ENCODE measurements at regions not wholly inside any gene's neighbourhood (a gene's known extent, or its start where the extent isn't known, plus 50 kb on each side); places are given as distances from the start of the nearest gene placed in this dataset.

DNA sequence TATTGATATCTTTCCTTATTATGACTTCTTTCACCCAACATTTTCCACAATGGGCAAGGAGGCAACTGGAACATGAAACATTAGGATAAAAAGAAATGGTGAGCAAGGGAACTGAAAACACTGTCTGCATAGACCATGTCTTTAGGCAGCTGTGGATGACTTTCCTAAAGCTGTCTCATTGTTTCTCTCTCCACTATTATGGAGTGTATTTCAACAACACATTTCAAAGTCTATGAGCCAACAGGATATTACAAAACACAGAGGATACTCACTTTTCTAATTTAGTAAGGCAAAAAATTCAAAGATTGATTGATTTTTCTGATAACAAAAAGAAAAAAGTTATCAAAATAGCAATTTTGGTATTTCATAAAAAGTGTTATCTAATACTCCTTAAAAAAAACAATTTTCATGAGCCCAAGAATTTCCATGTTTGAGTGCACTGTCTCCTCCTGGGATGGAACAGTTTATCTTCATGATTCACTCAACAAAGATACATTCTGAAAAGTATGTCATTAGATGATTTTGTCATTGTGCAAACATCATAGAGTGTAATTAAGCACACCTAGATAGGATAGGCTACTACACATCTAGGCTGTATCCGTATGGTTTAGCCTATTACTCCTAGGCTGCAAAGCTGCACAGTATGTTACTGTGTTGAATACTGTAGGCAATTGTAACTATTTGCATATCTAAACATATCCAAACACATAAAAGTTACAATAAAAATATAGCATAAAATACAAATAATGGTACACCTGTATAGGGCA lies 1568.4 kb downstream of the SLITRK5 start:
- H3K4me3 ChIP-seq = no peak overlapping the region
- H2AFZ ChIP-seq (ENCODE audit: low read depth, low read length) = no peak overlapping the region
- ChIA-PET CTCF (ENCODE audit: low intra/inter-chr PET ratio) (no interaction called here), POLR2A (no interaction called here)
- no peak for DNase-seq (ENCODE audit: extremely low read depth in 1 of 4, low spot score in 3 of 4)
- intact Hi-C loops (cut with micrococcal nuclease) = no loop called here
- H3K36me3 ChIP-seq (ENCODE audit: control insufficient read depth, insufficient read depth, low read length) = no peaks in the 10 kb centered on the region
- WGBS (ENCODE audit: insufficient coverage, low coverage, missing lambda C conversion rate) = 0% methylated on average over 1 of the region's 1 CpG
- no TSS peak for BruUV-seq (replicated peaks)
- ATAC-seq = no peak
- H3K27ac ChIP-seq (ENCODE audit: extremely low read depth, low read depth, low read length) = no peak overlapping the region
- H4K20me1 ChIP-seq (replicated peaks; ENCODE audit: control insufficient read depth, insufficient read depth, low read length) = no peaks in the 10 kb centered on the region
- no peaks in the 10 kb centered on the region for H3K4me1 ChIP-seq (replicated peaks in 1 of 2; ENCODE audit: control insufficient read depth in 2 of 2, insufficient read depth in 2 of 2, low read length in 2 of 2)
- H3K27me3 ChIP-seq (ENCODE audit: control insufficient read depth in 2 of 2, insufficient read depth in 2 of 2, low read length in 2 of 2) = no peaks in the 10 kb centered on the region
- H3K9ac ChIP-seq (ENCODE audit: insufficient read depth in 1 of 2, low read depth in 2 of 2, low read length in 2 of 2) = no peak overlapping the region
- H3K79me2 ChIP-seq (ENCODE audit: control insufficient read depth, insufficient read depth, low read length) = no peaks in the 10 kb centered on the region
- no peak overlapping the region for H3K4me2 ChIP-seq (ENCODE audit: insufficient read depth, low read length)
- H3K9me1 ChIP-seq (ENCODE audit: control insufficient read depth, insufficient read depth, low read length) = no peaks in the 10 kb centered on the region
- FAIRE-seq = no peak
- H3K9me3 ChIP-seq (replicated peaks; ENCODE audit: control insufficient read depth, insufficient read depth, low read depth, low read length) = no peaks in the 10 kb centered on the region
- in situ Hi-C loops (cut with MboI) = no loop called here
- TF ChIP-seq ZNF584 (CRISPR knock-in tag; IDR thresholded peaks at IDR 0.05; ENCODE audit: low read depth) (no peak), ZNF444 (CRISPR knock-in tag; IDR thresholded peaks at IDR 0.05) (no peak), TBL1XR1 (IDR thresholded peaks at IDR 0.05; ENCODE audit: low read length in 2 of 2) (no peak), XRCC3 (IDR thresholded peaks at IDR 0.05) (no peak), ZNF561 (CRISPR knock-in tag; conservative IDR thresholded peaks at IDR 0.05) (no peak)
- TF ChIP-seq, protein P1, sequence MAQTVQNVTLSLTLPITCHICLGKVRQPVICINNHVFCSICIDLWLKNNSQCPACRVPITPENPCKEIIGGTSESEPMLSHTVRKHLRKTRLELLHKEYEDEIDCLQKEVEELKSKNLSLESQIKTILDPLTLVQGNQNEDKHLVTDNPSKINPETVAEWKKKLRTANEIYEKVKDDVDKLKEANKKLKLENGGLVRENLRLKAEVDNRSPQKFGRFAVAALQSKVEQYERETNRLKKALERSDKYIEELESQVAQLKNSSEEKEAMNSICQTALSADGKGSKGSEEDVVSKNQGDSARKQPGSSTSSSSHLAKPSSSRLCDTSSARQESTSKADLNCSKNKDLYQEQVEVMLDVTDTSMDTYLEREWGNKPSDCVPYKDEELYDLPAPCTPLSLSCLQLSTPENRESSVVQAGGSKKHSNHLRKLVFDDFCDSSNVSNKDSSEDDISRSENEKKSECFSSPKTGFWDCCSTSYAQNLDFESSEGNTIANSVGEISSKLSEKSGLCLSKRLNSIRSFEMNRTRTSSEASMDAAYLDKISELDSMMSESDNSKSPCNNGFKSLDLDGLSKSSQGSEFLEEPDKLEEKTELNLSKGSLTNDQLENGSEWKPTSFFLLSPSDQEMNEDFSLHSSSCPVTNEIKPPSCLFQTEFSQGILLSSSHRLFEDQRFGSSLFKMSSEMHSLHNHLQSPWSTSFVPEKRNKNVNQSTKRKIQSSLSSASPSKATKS (CRISPR knock-in tag; IDR thresholded peaks at IDR 0.05) = no peak
- TF ChIP-seq, protein P2, sequence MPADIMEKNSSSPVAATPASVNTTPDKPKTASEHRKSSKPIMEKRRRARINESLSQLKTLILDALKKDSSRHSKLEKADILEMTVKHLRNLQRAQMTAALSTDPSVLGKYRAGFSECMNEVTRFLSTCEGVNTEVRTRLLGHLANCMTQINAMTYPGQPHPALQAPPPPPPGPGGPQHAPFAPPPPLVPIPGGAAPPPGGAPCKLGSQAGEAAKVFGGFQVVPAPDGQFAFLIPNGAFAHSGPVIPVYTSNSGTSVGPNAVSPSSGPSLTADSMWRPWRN (IDR thresholded peaks at IDR 0.05; ENCODE audit: low read depth) = no peak
- TF ChIP-seq, protein P3, sequence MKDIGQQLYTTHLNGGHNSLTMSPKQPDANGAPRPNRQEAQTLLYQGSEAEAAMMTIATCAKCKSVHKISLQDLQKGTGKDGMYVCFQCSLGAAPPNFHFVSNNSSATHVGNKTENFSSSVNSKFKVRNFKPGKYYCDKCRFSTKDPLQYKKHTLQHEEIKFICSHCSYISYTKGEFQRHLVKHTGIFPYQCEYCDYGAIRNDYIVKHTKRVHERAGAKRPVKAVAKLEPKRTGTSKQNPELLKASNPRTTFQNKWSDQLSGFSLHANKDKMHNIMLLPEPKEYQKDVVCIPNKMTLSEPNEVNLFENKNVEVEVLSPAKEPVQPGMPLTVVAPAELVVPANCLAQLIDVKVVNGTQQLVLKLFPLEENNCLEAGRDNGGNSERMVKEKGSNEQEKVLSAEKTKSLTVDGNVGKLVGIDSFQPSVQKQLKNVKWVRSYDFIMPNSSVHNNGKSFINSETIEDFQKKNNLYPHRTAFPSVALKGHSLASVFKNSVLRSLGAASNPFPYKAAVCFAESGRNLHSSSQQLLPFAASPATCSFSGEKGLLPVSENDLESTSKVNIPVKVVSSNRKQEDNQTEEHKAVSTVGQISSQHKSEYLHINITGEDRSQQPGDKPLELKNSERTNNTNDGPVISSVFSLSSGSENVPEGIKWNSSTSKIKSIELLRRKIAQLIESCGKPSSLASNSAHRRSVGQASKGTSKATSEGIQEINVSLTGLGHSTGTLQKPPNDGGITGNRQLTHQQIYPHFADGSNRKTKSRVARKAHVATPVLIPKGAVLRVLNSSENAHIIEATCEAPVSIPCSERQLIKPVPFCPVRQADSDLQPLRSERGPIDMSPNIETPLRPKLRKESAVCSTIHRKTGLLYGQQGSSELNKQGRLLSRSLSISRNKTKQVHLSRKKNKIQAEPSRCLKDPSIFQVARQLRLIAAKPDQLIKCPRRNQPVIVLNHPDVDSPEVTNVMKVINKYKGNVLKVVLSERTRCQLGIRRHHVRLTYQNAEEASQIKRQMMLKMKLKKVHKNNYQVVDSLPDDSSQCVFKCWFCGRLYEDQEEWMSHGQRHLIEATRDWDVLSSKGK (CRISPR knock-in tag; IDR thresholded peaks at IDR 0.05) = no peak
- TF ChIP-seq, protein P4, sequence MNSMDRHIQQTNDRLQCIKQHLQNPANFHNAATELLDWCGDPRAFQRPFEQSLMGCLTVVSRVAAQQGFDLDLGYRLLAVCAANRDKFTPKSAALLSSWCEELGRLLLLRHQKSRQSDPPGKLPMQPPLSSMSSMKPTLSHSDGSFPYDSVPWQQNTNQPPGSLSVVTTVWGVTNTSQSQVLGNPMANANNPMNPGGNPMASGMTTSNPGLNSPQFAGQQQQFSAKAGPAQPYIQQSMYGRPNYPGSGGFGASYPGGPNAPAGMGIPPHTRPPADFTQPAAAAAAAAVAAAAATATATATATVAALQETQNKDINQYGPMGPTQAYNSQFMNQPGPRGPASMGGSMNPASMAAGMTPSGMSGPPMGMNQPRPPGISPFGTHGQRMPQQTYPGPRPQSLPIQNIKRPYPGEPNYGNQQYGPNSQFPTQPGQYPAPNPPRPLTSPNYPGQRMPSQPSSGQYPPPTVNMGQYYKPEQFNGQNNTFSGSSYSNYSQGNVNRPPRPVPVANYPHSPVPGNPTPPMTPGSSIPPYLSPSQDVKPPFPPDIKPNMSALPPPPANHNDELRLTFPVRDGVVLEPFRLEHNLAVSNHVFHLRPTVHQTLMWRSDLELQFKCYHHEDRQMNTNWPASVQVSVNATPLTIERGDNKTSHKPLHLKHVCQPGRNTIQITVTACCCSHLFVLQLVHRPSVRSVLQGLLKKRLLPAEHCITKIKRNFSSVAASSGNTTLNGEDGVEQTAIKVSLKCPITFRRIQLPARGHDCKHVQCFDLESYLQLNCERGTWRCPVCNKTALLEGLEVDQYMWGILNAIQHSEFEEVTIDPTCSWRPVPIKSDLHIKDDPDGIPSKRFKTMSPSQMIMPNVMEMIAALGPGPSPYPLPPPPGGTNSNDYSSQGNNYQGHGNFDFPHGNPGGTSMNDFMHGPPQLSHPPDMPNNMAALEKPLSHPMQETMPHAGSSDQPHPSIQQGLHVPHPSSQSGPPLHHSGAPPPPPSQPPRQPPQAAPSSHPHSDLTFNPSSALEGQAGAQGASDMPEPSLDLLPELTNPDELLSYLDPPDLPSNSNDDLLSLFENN (IDR thresholded peaks at IDR 0.05; ENCODE audit: low read depth in 2 of 2, low read length in 2 of 2) = no peak

Measured in K562 (cell line).